ENCODE measurements at regions not wholly inside any gene's neighbourhood (a gene's known extent, or its start where the extent isn't known, plus 50 kb on each side); places are given as distances from the start of the nearest gene placed in this dataset.
"Not testable (repeated sequence)": the region's sequence is repeated elsewhere in the genome, so short reads cannot be mapped to it uniquely, and the experiment has no call there.

DNA sequence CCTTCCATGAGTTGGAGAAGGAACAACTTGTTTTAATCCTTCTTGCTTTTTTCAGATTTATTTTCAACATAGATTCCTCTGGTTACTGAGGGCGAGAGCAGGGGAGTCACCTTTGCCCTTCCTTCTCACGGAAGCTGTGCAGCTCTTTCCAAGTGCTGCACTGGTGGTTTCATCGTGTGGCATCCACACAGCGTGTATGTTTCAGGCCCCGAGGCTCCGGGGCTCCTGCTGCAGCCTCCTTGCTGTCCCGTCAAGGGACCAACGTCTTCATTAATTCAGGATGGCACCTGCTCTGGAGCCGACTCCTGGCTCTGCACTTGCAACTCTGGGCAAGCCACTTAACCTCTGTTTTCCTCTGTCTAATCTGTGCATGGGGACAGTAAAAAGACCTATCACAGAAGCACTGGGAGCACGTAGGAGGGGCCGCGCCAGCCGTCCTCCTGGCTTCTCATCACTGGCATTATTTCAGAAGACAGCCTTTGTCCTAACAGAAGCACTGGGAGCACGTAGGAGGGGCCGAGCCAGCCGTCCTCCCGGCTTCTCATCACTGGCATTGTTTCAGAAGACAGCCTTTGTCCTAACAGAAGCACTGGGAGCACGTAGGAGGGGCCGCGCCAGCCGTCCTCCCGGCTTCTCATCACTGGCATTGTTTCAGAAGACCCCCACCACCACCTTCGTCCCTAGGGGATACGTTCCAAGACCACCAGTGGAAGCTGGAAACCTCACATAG is 117.8 kb upstream of the NKX1-1 start:
- no peak overlapping the region for H3K4me3 ChIP-seq (ENCODE audit: low read depth, low read length)
- no peak for TF ChIP-seq CTCF (IDR thresholded peaks at IDR 0.05; ENCODE audit: borderline replicate concordance, insufficient read depth, low read depth, low read length)

DNA sequence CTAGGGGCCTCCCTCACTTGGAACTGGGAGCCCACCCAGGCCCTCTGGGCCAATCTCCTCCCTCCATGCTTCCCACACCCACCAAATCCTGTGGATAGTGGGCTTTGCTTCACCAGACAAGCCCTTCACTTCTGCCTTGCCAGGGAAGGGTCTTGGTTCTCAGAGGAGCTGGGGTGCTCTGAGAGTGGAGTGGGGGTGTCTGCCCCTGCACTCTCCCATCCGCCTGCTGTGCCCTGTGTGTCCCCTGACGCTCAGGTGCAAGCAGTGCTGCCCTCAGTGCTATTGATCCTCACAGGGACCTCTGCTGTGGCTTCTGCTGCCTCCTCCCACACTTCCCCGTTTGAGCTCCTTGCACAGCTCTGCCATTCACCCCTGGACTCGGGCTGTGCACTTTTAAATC is 117.3 kb upstream of the NKX1-1 start:
- H3K4me3 ChIP-seq (ENCODE audit: low read depth, low read length), result no peak overlapping the region
- no peak for TF ChIP-seq CTCF (IDR thresholded peaks at IDR 0.05; ENCODE audit: borderline replicate concordance, insufficient read depth, low read depth, low read length)

DNA sequence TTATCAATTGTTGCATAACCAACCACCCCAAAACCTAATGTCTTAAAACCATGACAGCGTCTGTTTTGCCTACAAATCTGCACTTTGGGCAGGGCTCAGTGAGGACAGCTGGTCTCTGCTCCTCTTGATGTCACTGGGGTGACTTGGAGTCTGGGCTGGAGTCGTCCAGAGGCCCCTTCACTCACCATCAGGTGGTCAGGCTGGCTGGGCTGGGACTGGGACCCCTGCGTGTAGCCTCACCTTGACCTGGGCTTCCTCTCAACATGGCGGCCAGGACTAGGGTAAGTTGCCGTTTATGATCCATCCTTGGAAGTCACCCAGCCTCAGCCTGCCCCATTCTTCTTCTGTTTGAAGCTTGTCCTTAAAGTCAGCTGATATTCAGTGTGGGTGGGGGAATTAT is 116.8 kb upstream of the NKX1-1 start:
- H3K4me3 ChIP-seq (ENCODE audit: low read depth, low read length), result no peak overlapping the region
- no peak for TF ChIP-seq CTCF (IDR thresholded peaks at IDR 0.05; ENCODE audit: borderline replicate concordance, insufficient read depth, low read depth, low read length)

GRCh38 chr4:1522606-1523005 is 116.4 kb upstream of the NKX1-1 start:
- no peak for TF ChIP-seq CTCF (IDR thresholded peaks at IDR 0.05; ENCODE audit: borderline replicate concordance, insufficient read depth, low read depth, low read length)
- H3K4me3 ChIP-seq (ENCODE audit: low read depth, low read length), result no peak overlapping the region

DNA sequence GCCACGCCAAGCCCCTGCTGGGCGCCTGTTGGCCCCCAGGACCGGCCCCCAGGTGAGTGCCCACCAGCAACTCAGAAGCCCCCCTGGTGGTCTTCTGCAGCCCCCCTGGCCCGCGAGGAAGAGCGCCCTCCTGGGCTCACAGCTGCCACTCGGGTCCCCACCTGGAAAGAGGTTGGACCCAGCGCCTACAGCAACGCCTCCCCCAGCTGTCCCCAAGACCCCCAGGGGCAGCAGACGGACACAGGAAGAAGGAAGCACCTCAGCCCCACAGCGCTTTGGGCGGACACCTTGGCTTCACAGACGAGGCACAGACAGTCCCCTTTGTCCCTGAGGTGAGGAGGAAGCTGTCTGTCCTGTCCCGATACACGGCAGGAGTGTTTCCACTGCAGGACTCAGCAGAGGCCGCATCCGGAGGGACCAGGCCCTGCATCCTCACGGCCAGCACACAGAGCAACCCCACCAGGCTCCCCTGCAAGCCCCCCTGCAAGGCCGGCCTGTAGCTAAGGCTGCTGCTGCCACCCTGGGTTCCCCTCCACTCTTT is 115.6 kb upstream of the NKX1-1 start:
- H3K4me3 ChIP-seq (ENCODE audit: low read depth, low read length), result no peak overlapping the region
- no peak for TF ChIP-seq CTCF (IDR thresholded peaks at IDR 0.05; ENCODE audit: borderline replicate concordance, insufficient read depth, low read depth, low read length)

DNA sequence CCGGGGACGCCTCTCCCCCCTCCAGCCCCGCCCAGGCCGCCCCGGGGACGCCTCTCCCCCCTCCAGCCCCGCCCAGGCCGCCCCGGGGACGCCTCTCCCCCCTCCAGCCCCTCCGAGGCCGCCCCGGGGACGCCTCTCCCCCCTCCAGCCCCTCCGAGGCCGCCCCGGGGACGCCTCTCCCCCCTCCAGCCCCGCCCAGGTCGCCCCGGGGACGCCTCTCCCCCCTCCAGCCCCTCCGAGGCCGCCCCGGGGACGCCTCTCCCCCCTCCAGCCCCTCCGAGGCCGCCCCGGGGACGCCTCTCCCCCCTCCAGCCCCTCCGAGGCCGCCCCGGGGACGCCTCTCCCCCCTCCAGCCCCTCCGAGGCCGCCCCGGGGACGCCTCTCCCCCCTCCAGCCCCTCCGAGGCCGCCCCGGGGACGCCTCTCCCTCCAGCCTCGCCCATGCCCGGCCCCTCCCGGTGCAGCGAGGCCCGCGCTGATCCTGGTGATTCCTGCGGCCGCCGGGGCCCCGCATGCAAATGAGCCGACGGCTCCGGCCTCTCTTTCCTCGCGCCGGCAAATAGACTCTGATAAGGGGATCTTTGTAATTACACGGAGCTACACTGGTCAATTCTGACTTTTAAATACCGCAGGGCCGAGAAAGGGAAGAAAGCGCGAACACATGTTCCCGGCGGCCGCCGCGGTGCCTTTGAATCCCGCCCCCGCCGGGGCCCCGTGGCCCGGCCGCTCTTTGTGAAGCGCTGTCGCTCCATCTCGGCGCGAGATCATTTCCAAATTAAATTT is 114.7 kb upstream of the NKX1-1 start:
- not testable (repeated sequence) for H3K4me3 ChIP-seq (ENCODE audit: low read depth, low read length)

DNA sequence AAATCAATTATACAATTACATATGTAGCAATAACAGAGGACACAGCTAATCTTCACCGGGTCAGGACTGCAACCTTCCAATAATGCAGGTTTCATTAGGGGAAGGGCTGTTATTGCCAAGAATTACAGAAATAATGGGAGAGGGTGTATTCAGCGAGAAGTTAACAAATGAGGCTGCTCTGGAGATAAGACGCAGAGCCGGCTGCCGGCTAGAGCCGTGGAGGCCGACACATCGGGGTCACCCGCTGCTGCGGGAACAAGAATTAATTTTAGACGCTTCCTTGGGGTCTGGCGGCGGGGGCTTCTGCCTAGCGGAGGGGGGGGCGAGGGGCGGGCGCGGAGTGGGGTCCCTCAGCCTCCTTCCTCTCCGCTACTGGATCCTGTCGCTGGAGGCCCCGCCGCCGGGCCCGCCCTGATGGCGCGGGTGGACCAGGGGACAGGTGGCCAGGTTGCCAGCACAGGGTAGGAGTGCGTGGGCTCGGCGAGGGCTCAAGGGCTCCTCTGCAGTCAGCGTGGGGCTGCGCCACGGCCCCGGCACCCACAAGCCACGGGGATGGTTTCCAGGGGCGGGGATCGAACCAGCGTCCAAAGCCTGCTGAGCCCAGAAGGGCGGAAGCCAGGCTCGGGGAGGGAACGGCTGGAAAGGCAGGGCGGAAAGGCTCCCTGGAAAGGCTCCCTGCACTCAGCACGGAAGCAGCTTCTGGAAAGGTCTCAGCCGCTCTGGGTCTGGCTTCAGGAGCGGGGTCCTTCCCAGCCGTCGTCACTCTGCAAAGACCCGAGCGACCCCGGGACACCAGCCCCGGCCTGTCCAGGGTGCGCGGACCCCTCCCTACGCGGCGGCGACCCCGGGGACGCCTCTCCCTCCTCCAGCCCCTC is 113.8 kb upstream of the NKX1-1 start:
- TF ChIP-seq CTCF (IDR thresholded peaks at IDR 0.05; ENCODE audit: borderline replicate concordance, insufficient read depth, low read depth, low read length), result no peak
- H3K4me3 ChIP-seq (ENCODE audit: low read depth, low read length), result no peak overlapping the region

All from GM12875 (cell line).